CD14-positive monocyte (primary cell): ENCODE measurements at regions not wholly inside any gene's neighbourhood (a gene's known extent, or its start where the extent isn't known, plus 50 kb on each side); places are given as distances from the start of the nearest gene placed in this dataset.

ENCODE experiments used
- DNase-seq, 3 donors: peaks; one replicate each; pipeline ENCODE4 v3.0.0-alpha.2; 2011 to 2022
- H2AFZ ChIP-seq: 2 replicates; pipeline ENCODE4 v1.6.0; 2012; ENCODE audit warnings: mild to moderate bottlenecking, low read depth, low read length, inconsistent platforms; ENCODE audit not compliant: insufficient read depth, poor library complexity, severe bottlenecking
- H3K27ac ChIP-seq, 2 donors: 1 replicate in 1 of 2; 2 replicates in 1 of 2; pipeline ENCODE4 v1.5.1; 2012 to 2013; ENCODE audit warnings: low read length in 2 of 2, control low read depth in 1 of 2, inconsistent platforms in 1 of 2, low read depth in 1 of 2, mild to moderate bottlenecking in 1 of 2
- H3K27me3 ChIP-seq, 2 donors: one replicate each; pipeline versions ENCODE4 v1.6.0 to v1.6.1; 2011 to 2013; ENCODE audit warnings: low read length in 2 of 2; ENCODE audit not compliant: control insufficient read depth in 2 of 2, insufficient read depth in 2 of 2
- H3K36me3 ChIP-seq, 2 donors: replicated peaks in 1 of 2; 1 replicate in 1 of 2; 2 replicates in 1 of 2; pipeline versions ENCODE4 v1.5.1 to v1.6.1; 2012 to 2013; ENCODE audit warnings: low read length in 2 of 2, control low read depth in 1 of 2, inconsistent platforms in 1 of 2, mild to moderate bottlenecking in 1 of 2; ENCODE audit not compliant: insufficient read depth in 2 of 2, control insufficient read depth in 1 of 2
- H3K4me1 ChIP-seq, 2 donors: 1 replicate in 1 of 2; 2 replicates in 1 of 2; pipeline versions ENCODE4 v1.5.1 to v1.6.1; 2012 to 2013; ENCODE audit warnings: low read length in 2 of 2, control low read depth in 1 of 2, inconsistent platforms in 1 of 2, mild to moderate bottlenecking in 1 of 2, moderate library complexity in 1 of 2; ENCODE audit not compliant: insufficient read depth in 2 of 2, control insufficient read depth in 1 of 2
- H3K4me2 ChIP-seq: replicated peaks from 2 replicates; pipeline ENCODE3; 2012; ENCODE audit warnings: low read length, moderate library complexity, mild to moderate bottlenecking; ENCODE audit not compliant: poor library complexity, severe bottlenecking; ENCODE audit errors: extremely low read depth
- H3K4me3 ChIP-seq, 3 experiments: fragments of 200-600 bp in 1 of 3; sonication (generic) in 1 of 3; replicated peaks in 1 of 3; 1 replicate in 2 of 3; 2 replicates in 1 of 3; pipeline ENCODE4 v1.5.1; 2011 to 2013; ENCODE audit warnings: low read length in 3 of 3, mild to moderate bottlenecking in 3 of 3, control low read depth in 2 of 3, low read depth in 2 of 3, inconsistent platforms in 1 of 3, moderate library complexity in 1 of 3
- H3K79me2 ChIP-seq: 2 replicates; pipeline ENCODE4 v1.6.0; 2012; ENCODE audit warnings: mild to moderate bottlenecking, control low read depth, inconsistent platforms, low read length, moderate library complexity; ENCODE audit not compliant: insufficient read depth
- H3K9ac ChIP-seq: 2 replicates; pipeline ENCODE4 v1.6.0; 2017; ENCODE audit warnings: low read length, mild to moderate bottlenecking; ENCODE audit not compliant: insufficient read depth, poor library complexity, severe bottlenecking
- H3K9me3 ChIP-seq, 2 donors: replicated peaks in 1 of 2; 1 replicate in 1 of 2; 2 replicates in 1 of 2; pipeline versions ENCODE4 v1.5.1 to v1.6.1; 2012 to 2013; ENCODE audit warnings: low read length in 2 of 2, control low read depth in 1 of 2; ENCODE audit not compliant: control insufficient read depth in 1 of 2, insufficient read depth in 1 of 2
- H4K20me1 ChIP-seq: 2 replicates; pipeline ENCODE4 v1.6.0; 2012; ENCODE audit warnings: mild to moderate bottlenecking, low read length, control low read depth, moderate library complexity; ENCODE audit not compliant: insufficient read depth
- H3K27ac Mint-ChIP-seq, 7 donors: one replicate each; pipeline ENCODE4 v1.8.0; 2020; ENCODE audit warnings: mild to moderate bottlenecking in 7 of 7, mixed read lengths in 7 of 7, moderate library complexity in 6 of 7, inconsistent platforms in 2 of 7
- H3K27me3 Mint-ChIP-seq, 3 donors: one replicate each; pipeline ENCODE4 v1.8.0; 2021 to 2022; ENCODE audit warnings: low read depth in 3 of 3, mild to moderate bottlenecking in 3 of 3, mixed read lengths in 3 of 3, moderate library complexity in 3 of 3, inconsistent platforms in 1 of 3
- H3K36me3 Mint-ChIP-seq, 2 donors: one replicate each; pipeline ENCODE4 v1.8.0; 2020; ENCODE audit warnings: mixed read lengths in 2 of 2, inconsistent platforms in 1 of 2, mild to moderate bottlenecking in 1 of 2
- H3K4me1 Mint-ChIP-seq: one replicate; pipeline ENCODE4 v1.8.0; 2020; ENCODE audit warnings: mild to moderate bottlenecking, mixed read lengths
- H3K4me3 Mint-ChIP-seq, 2 donors: one replicate each; pipeline ENCODE4 v1.8.0; 2020; ENCODE audit warnings: mild to moderate bottlenecking in 2 of 2, mixed read lengths in 2 of 2, moderate library complexity in 1 of 2
- H3K9me3 Mint-ChIP-seq, 7 donors: one replicate each; pipeline ENCODE4 v1.8.0; 2020 to 2022; ENCODE audit warnings: mixed read lengths in 7 of 7, mild to moderate bottlenecking in 6 of 7, moderate library complexity in 6 of 7, inconsistent platforms in 2 of 7
- WGBS: methylation state at CpG from one replicate; pipeline ENCODE4 v1.1.5; 2013; ENCODE audit warnings: missing lambda C conversion rate; ENCODE audit not compliant: insufficient coverage; 5-methylcytosine and 5-hydroxymethylcytosine counted together
- intact Hi-C, 2 donors: fragments of 100-400 bp; cut with micrococcal nuclease; formaldehyde crosslinking; loops; one replicate each; pipeline versions ENCODE4 v1.15.0 to v1.15.1; 2023
- TF ChIP-seq, protein P1 (sequence below): fragments of 200-600 bp; IDR thresholded peaks from one replicate; pipeline ENCODE4 v1.8.0; 2022; ENCODE audit warnings: antibody characterized with exemption, mild to moderate bottlenecking

DNA sequence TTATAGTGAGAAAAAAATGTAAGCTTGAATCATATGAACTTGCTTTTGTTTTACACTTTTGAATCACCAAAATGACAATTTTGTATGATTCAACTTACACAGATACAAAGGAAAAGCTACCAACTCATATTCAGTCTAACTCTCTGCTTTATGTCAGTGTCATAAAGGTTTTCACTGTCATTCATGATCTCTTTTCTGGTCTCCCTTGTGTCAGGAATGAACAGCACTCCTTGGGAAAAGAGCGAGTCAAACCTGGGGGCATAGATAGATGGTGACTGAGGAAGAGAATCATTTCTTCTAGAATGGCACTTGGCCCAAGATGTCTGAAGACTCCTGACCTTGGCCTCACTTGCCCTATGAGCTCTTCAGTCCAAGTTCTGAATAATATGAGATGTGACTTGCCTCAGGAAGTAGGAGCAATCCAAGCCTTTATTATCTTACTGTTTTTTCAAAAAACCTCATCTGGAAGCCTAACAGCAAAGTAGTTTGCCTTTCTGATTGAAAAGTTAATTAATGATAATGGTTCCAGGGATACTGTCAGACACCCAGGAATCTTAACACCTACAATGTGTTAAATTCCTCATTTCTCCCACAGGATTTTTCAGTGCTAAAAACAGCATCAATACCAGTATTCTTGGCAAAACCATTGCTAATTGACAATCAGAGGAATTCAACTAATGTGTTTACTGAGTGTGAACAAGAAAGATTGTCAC is 270.0 kb upstream of the HSF2 start:
- H3K27ac ChIP-seq, result no peak overlapping the region
- no peaks in the 10 kb centered on the region for H3K27me3 ChIP-seq
- TF ChIP-seq, protein P1, sequence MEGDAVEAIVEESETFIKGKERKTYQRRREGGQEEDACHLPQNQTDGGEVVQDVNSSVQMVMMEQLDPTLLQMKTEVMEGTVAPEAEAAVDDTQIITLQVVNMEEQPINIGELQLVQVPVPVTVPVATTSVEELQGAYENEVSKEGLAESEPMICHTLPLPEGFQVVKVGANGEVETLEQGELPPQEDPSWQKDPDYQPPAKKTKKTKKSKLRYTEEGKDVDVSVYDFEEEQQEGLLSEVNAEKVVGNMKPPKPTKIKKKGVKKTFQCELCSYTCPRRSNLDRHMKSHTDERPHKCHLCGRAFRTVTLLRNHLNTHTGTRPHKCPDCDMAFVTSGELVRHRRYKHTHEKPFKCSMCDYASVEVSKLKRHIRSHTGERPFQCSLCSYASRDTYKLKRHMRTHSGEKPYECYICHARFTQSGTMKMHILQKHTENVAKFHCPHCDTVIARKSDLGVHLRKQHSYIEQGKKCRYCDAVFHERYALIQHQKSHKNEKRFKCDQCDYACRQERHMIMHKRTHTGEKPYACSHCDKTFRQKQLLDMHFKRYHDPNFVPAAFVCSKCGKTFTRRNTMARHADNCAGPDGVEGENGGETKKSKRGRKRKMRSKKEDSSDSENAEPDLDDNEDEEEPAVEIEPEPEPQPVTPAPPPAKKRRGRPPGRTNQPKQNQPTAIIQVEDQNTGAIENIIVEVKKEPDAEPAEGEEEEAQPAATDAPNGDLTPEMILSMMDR, result no peak
- H3K27ac Mint-ChIP-seq, result no peak overlapping the region
- H2AFZ ChIP-seq, result no peak overlapping the region
- no peaks in the 10 kb centered on the region for H3K4me1 ChIP-seq
- H3K36me3 ChIP-seq, result no peaks in the 10 kb centered on the region
- H3K9me3 ChIP-seq, result no peaks in the 10 kb centered on the region
- intact Hi-C loops, result no loop called here
- no peak overlapping the region for H3K9ac ChIP-seq
- H3K36me3 Mint-ChIP-seq, result no peaks in the 10 kb centered on the region
- no peak overlapping the region for H3K4me2 ChIP-seq
- H3K27me3 Mint-ChIP-seq, result no peaks in the 10 kb centered on the region
- no peak overlapping the region for H3K4me3 ChIP-seq
- H3K4me1 Mint-ChIP-seq, result no peaks in the 10 kb centered on the region
- H3K9me3 Mint-ChIP-seq, result peaks cover 0 to 5% (median 0%) of the 10 kb centered on the region in 7 donors
- no peaks in the 10 kb centered on the region for H4K20me1 ChIP-seq
- H3K4me3 Mint-ChIP-seq, result no peak overlapping the region
- H3K79me2 ChIP-seq, result no peaks in the 10 kb centered on the region
- no peak for DNase-seq
- WGBS, result 100% methylated on average over 1 of the region's 1 CpG

DNA sequence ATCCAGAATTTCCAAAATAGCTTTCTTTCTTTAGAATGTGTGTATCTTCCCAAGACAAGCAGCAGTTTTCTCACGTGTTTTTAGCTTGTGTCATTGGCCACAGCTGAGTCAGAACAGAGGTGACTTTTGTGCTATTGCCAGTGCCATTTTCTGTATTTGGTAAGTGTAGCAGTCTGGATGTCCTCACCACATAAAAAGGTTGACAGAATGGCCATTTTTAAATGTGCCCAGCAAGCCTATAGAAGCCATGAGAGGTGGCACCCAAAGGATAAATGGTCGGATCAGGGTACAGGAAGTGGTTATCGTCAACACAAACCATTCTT is 269.5 kb upstream of the HSF2 start:
- intact Hi-C loops, result no loop called here
- H3K27me3 Mint-ChIP-seq, result no peaks in the 10 kb centered on the region

More for the DNA sequence above, 269.5 kb upstream of the HSF2 start:
- Histone ChIP-seq H3K27me3 (no peaks in the 10 kb centered on the region), H3K79me2 (no peaks in the 10 kb centered on the region), H2AFZ (no peak overlapping the region), H3K4me3 (no peak overlapping the region), H4K20me1 (no peaks in the 10 kb centered on the region), H3K9me3 (no peaks in the 10 kb centered on the region), H3K4me1 (no peaks in the 10 kb centered on the region), H3K4me2 (no peak overlapping the region), H3K36me3 (no peaks in the 10 kb centered on the region), H3K9ac (no peak overlapping the region), H3K27ac (no peak overlapping the region)
- no peak for DNase-seq
- no peak overlapping the region for H3K27ac Mint-ChIP-seq
- no peak overlapping the region for H3K4me3 Mint-ChIP-seq
- no peaks in the 10 kb centered on the region for H3K4me1 Mint-ChIP-seq
- H3K9me3 Mint-ChIP-seq, result peaks cover 0 to 5% (median 0%) of the 10 kb centered on the region in 7 donors
- TF ChIP-seq, protein P1, result no peak
- no peaks in the 10 kb centered on the region for H3K36me3 Mint-ChIP-seq
- no CpG with 5 or more reads among the region's 3 CpGs for WGBS
